ENCODE measurements at regions not wholly inside any gene's neighbourhood (a gene's known extent, or its start where the extent isn't known, plus 50 kb on each side); places are given as distances from the start of the nearest gene placed in this dataset.

GRCh38 chr5:145124806-145125205 lies 710.3 kb downstream of the PRELID2 start:
- TF ChIP-seq CTCF (IDR thresholded peaks at IDR 0.05; ENCODE audit: control insufficient read depth, insufficient read depth, low read depth, low read length, missing control alignments) = no peak
- H3K4me3 ChIP-seq (ENCODE audit: control insufficient read depth, low read depth, low read length) = no peak overlapping the region
- DNase-seq (ENCODE audit: low read depth) = no peak

GRCh38 chr5:145118611-145119010 lies 716.5 kb downstream of the PRELID2 start:
- H3K4me3 ChIP-seq (ENCODE audit: control insufficient read depth, low read depth, low read length) = no peak overlapping the region
- no peak for DNase-seq (ENCODE audit: low read depth)
- no peak for TF ChIP-seq CTCF (IDR thresholded peaks at IDR 0.05; ENCODE audit: control insufficient read depth, insufficient read depth, low read depth, low read length, missing control alignments)

GRCh38 chr5:145118127-145118526 lies 717.0 kb downstream of the PRELID2 start:
- TF ChIP-seq CTCF (IDR thresholded peaks at IDR 0.05; ENCODE audit: control insufficient read depth, insufficient read depth, low read depth, low read length, missing control alignments) = no peak
- DNase-seq (ENCODE audit: low read depth) = no peak
- H3K4me3 ChIP-seq (ENCODE audit: control insufficient read depth, low read depth, low read length) = no peak overlapping the region

- TF ChIP-seq CTCF (IDR thresholded peaks at IDR 0.05; ENCODE audit: control insufficient read depth, insufficient read depth, low read depth, low read length, missing control alignments) = no peak
- no peak overlapping the region for H3K4me3 ChIP-seq (ENCODE audit: control insufficient read depth, low read depth, low read length)
- no peak for DNase-seq (ENCODE audit: low read depth)
Observed at GRCh38 chr5:145117285-145117684, 717.9 kb downstream of the PRELID2 start.

- DNase-seq (ENCODE audit: low read depth) = no peak
- no peak overlapping the region for H3K4me3 ChIP-seq (ENCODE audit: control insufficient read depth, low read depth, low read length)
- TF ChIP-seq CTCF (IDR thresholded peaks at IDR 0.05; ENCODE audit: control insufficient read depth, insufficient read depth, low read depth, low read length, missing control alignments) = no peak
Observed at GRCh38 chr5:145111420-145111819, 723.7 kb downstream of the PRELID2 start.

GRCh38 chr5:145110834-145111233 lies 724.3 kb downstream of the PRELID2 start:
- no peak for TF ChIP-seq CTCF (IDR thresholded peaks at IDR 0.05; ENCODE audit: control insufficient read depth, insufficient read depth, low read depth, low read length, missing control alignments)
- no peak for DNase-seq (ENCODE audit: low read depth)
- no peak overlapping the region for H3K4me3 ChIP-seq (ENCODE audit: control insufficient read depth, low read depth, low read length)

GRCh38 chr5:145110181-145110580 lies 725.0 kb downstream of the PRELID2 start:
- no peak for DNase-seq (ENCODE audit: low read depth)
- no peak for TF ChIP-seq CTCF (IDR thresholded peaks at IDR 0.05; ENCODE audit: control insufficient read depth, insufficient read depth, low read depth, low read length, missing control alignments)

More at GRCh38 chr5:145110181-145110580, 725.0 kb downstream of the PRELID2 start:
- H3K4me3 ChIP-seq (ENCODE audit: control insufficient read depth, low read depth, low read length) = no peak overlapping the region

Data from AG09309 (cell line).